Choroid plexus epithelial cell (primary cell): ENCODE measurements at regions not wholly inside any gene's neighbourhood (a gene's known extent, or its start where the extent isn't known, plus 50 kb on each side); places are given as distances from the start of the nearest gene placed in this dataset.
"Not testable (repeated sequence)": the region's sequence is repeated elsewhere in the genome, so short reads cannot be mapped to it uniquely, and the experiment has no call there.

Source experiments
- DNase-seq: peaks from one replicate; pipeline ENCODE4 v3.0.0-alpha.2; 2010; ENCODE audit warnings: low read depth
- H3K4me3 ChIP-seq: 2 replicates; pipeline ENCODE4 v1.5.1; 2011; ENCODE audit warnings: low read depth, mild to moderate bottlenecking, control low read depth, low read length, moderate library complexity
- TF ChIP-seq, protein P1 (sequence below): conservative IDR thresholded peaks from 2 replicates; pipeline ENCODE4 v1.5.1; 2011; ENCODE audit warnings: low read depth, mild to moderate bottlenecking, control low read depth, inconsistent platforms, low read length, moderate library complexity

DNA sequence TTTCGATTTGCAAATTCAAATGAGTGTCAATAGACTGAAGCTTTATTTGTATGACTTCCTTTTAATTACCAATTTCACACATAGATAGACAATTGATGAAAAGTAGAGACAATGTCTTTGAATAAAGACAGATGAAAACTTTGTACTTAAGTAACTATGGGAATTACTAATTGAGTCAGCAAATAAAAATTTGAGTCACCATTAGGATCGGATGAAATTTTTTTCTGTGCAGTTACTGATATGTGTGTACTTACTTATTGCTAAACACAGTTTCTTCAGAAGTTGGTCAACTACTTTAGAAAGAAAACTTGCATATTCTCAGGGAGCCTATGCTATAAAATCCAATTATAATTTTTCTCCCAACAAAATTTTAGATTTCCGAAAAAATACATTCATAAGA, 224.9 kb upstream of the SLC16A7 start:
- TF ChIP-seq, protein P1, sequence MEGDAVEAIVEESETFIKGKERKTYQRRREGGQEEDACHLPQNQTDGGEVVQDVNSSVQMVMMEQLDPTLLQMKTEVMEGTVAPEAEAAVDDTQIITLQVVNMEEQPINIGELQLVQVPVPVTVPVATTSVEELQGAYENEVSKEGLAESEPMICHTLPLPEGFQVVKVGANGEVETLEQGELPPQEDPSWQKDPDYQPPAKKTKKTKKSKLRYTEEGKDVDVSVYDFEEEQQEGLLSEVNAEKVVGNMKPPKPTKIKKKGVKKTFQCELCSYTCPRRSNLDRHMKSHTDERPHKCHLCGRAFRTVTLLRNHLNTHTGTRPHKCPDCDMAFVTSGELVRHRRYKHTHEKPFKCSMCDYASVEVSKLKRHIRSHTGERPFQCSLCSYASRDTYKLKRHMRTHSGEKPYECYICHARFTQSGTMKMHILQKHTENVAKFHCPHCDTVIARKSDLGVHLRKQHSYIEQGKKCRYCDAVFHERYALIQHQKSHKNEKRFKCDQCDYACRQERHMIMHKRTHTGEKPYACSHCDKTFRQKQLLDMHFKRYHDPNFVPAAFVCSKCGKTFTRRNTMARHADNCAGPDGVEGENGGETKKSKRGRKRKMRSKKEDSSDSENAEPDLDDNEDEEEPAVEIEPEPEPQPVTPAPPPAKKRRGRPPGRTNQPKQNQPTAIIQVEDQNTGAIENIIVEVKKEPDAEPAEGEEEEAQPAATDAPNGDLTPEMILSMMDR: no peak
- no peak overlapping the region for H3K4me3 ChIP-seq
- DNase-seq: no peak

DNA sequence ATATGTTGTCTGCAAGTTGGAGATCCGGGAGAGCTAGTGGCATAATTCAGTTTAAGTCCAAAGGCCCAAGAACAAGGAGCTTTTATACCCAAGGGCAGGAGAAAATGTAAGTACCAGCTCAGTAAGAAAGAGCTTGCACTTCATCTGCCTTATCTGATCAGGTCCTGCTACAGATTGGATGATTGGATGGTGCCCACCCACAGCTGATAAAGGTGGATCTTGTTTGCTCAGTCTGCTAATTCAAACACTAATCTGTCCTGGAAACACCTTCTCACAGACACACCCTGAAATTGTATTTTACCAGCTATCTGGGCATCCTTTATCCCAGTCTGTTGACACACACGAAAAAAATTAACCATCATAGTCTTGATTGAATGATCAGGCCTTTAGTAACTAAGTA, 230.7 kb upstream of the SLC16A7 start:
- no peak for DNase-seq
- no peak overlapping the region for H3K4me3 ChIP-seq
- TF ChIP-seq, protein P1: no peak

DNA sequence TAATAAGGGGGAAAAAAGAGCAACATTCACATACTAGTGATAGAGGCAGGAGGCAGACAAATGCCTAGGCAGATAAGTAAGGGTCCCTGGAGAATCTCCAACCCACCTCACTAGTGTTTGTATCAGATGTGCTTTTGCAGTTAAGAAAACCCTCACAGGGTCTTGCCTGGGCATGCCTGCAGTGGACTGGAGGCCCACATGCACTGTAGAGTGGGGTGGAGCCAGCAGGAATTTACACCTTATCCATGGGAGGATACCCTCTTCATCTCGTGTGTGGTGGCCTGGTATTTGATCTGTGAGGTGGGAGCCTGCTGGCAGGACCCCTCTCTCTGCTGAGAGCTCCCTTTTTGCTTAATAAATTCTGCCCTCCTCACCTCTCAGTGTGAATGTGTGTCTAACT, 238.0 kb upstream of the SLC16A7 start:
- no peak for DNase-seq
- TF ChIP-seq, protein P1: no peak
- no peak overlapping the region for H3K4me3 ChIP-seq

DNA sequence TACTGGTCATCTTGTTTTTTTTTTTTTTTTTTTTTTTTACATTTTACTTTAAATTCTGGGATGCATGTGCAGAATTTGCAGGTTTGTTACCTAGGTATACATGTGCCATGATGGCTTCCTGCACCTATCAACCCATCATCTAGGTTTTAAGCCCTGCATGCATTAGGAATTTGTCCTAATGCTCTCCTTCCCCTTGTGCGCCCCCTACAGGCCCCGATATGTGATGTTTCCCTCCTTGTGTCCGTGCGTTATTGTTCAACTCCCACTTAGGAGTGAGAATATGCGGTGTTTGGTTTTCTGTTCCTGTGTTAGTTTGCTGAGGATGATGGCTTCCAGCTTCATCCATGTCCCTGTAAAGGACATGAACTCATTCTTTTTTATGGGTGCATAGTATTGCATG, 249.6 kb upstream of the SLC16A7 start:
- TF ChIP-seq, protein P1: peak; percentile 28
- peak; percentile 0 for DNase-seq
- not testable (repeated sequence) for H3K4me3 ChIP-seq

DNA sequence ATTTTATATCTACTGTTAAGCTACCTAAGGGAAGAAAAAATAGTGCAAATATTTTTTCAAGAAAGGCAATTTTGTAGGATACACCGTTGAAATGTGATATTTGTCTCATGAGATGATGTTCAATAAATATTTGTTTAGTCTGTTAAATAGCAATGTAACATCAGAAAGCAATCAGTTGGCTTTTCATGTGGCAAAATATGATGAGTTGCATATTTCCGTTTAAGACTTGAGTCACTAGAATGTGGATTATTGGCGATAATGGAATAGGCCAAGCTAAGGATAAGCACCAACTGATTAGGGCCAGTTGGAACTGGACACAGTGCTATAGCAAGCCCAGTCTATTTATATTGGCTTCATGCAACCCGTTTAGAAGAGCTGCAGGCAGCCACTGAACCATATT, 250.4 kb upstream of the SLC16A7 start:
- no peak for DNase-seq
- TF ChIP-seq, protein P1: no peak
- no peak overlapping the region for H3K4me3 ChIP-seq

DNA sequence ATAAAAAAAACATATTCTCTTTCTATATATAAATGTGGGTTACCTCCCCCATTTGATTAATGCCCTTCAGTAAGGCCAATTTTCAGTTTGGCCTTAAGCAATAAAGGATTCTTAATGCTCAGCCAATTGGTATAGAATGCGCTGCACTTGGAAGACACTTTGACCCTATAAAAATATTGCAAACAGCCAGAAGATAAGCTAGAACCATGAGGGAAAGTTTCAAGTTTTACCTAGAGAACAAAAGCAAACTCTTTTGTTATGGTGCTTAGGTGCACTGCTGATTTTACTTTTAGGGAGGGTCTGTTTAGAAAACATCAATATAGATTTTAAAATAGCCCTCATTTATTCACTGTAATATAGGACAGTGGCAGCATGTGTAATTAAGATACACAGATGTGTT, 251.6 kb upstream of the SLC16A7 start:
- TF ChIP-seq, protein P1: no peak
- no peak for DNase-seq
- no peak overlapping the region for H3K4me3 ChIP-seq

DNA sequence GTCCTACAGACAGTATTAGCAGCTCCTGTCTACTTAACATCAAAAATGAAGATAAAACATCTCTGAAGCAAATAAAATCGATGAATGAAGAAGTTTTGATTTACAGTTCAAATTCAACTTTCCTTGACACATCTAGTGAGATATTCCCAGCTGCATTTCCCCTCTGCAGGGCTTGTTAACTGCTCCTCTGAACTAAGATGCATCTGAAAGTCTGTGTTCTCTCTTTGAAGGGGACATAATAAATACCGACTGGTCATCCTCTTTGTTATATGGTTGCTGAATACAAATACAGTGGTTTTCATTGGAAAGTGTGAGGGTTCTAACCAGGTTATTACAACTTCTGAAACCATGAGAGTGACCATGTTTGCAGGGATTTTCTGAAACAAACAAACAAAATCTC, 266.4 kb upstream of the SLC16A7 start:
- TF ChIP-seq, protein P1: no peak
- no peak overlapping the region for H3K4me3 ChIP-seq
- no peak for DNase-seq

DNA sequence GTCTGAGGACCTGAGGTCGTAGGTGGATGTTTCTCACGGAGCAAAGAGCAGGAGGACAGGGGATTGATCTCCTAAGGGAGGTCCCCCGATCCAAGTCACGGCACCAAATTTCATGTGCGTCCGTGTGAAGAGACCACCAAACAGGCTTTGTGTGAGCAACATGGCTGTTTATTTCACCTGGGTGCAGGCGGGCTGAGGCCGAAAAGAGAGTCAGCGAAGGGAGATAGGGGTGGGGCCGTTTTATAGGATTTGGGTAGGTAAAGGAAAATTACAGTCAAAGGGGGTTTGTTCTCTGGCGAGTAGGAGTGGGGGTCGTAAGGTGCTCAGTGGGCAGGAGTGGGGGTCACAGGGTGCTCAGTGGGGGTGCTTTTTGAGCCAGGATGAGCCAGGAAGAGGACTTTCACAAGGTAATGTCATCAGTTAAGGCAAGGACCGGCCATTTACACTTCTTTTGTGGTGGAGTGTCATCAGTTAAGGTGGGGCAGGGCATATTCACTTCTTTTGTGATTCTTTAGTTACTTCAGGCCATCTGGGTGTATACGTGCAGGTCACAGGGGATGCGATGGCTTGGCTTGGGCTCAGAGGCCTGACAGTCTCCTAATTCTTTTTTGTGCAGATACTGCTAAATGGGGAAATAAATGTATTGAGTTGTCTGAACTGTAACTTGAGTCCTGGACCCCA, 267.3 kb upstream of the SLC16A7 start:
- DNase-seq, H3K4me3 ChIP-seq: not testable (repeated sequence)

DNA sequence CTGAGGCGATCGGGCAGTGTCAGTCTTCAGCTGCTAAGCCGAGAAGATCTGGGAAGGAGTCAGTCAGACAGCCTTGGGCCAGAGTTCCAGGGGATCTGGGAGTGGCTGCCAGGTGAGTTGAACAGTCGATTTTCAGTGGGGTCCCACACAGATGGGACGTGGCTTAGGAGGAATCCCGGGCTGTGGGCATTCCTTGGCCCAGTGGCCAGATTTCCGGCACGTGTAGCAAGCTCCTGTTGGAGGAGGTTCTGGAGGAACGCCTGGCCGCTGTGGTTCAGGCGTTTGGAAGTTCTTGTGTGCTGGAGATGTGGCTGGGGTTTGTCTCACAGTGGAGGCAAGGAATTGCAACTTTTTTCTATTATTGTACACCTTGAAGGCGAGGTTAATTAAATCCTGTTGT, 269.4 kb upstream of the SLC16A7 start:
- not testable (repeated sequence) for DNase-seq, H3K4me3 ChIP-seq
